Hepatic stellate cell (primary cell): ENCODE measurements at regions not wholly inside any gene's neighbourhood (a gene's known extent, or its start where the extent isn't known, plus 50 kb on each side); places are given as distances from the start of the nearest gene placed in this dataset.

Source experiments
- DNase-seq: peaks from one replicate; pipeline ENCODE4 v3.0.0; 2011; ENCODE audit warnings: low spot score

DNA sequence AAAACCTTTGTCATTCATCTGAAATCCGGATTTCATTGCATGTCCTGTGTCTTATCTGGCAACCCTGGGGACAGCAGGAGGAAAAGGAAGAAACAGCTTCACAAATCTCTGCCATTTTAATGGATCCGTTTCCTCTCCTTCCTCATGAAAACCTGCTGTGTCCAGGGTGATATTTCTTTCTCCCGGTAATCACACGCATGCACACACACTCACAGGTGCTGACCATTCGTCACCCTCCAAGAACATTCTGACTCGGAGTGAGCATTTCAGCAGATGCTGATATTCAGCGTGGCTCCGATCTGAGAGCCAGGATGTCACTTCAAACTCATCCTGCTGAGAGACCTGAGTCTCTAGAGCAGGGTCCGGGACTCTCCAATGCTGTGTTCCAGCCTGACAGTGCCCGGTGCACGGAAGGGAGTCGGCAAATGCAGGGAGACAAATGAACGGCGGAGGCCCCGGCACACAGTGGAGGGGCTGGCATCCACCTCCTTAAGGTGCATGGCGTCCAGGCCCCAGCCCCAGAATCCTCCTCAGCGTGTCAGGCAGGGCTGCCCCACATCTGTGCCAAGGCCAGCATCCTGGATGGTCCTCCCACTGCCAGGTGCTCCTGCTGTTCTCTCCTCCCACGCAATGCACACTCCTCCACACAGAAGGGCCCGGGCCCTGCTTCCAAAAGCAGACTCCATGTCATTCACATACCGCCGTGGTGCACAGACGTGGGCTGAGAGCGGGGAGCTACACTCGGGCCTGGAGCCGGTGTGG, 70.7 kb downstream of the RBFOX3 start:
- no peak for DNase-seq

DNA sequence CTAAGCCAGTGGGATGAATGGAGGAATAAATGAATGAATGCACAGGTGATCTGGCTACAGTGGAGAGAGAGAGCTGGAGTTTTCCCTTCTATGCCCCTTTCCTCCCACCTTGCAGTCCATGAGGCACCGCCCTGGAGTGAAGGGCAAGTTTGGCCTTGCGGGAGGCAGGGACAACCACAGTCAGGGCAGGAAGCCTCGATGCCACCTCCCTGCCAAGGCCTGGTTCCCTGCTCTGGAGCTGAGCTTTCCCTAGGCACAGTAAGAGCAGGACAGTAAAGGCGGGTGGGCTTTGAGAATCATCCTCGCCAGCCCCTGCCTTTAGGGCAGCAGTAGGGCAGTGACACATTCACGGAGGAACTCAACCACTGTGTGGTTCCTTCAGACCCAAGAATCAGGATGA, 72.6 kb downstream of the RBFOX3 start:
- DNase-seq: no peak

DNA sequence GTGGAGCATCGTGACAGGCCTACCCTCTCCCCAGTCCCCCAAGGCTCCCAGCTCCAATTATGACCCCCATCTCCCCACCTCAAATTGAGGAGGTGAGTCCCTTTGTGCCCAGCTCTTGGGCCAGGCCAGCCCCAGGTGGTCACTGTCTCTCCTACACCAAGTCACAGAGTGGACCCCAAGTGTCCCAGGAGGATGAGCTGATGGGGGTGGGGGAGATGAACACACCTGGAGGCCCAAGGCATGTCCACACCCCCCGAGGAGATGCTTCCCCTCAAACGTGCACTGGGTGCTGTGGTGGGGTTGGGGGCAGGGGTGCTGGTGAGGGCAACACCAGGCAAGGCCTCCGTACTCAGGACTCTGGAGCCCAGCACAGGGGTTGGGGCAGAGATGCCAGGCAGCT, 73.2 kb downstream of the RBFOX3 start:
- no peak for DNase-seq

DNA sequence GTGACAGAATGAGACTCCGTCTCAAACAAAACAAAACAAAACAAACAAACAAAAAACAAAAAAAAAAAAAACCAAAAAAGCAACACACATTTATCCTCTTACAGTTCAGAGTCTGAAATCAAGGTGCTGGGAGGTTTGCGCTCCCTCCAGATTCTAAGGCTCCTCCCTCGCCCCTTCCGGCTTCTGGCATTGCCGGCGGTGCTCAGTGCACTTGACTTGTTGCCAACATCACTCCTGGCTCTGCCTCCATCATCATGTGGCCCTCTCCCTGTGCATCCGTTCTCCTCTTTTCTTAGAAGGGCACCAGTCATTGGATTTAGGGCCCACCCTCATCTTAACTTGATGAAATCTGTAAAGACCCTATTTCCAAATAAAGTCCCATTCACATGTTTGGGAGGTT, 73.8 kb downstream of the RBFOX3 start:
- no peak for DNase-seq

DNA sequence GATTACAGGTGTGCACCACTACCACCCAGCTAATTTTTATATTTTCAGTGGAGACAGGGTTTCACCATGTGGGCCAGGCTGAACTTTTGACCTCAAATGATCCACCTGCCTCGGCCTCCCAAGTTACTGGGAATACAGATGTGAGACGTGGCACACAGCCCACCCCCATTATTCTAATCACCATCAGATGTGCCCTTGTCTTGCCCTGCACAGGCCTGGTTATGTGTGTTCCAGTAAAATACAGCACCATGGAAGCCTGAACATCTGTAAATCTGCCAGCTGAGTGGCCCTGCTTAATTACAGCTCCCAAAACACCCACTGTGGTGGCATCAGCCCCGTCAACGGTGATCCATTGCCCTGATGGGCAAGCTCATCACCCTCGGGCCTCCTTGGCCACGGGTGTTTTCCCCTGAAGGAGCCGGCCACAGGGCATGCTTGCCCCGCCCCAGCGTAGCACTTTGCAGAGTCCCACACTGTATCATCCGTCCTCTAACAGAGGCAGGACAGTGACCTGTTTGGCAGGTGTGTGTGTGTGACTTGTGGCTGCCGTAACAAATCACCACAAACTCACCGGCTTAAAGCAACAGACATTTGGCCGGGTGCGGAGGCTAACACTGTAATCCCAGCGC, 74.5 kb downstream of the RBFOX3 start:
- DNase-seq: no peak

DNA sequence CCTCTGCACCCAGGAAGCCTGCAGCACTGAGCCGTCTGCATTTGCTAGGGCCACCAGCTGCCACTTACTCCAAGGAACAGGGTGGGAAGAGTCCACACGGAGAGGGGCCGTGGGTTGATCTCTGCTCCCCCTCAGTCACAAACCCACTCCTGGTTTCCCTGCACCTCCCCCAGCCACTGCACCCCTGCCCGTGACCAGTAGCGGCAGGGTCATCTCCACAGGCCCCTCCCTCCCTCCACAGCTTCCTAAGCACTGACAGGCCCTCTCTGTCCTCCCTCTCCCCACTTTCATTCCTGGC, 75.2 kb downstream of the RBFOX3 start:
- no peak for DNase-seq

DNA sequence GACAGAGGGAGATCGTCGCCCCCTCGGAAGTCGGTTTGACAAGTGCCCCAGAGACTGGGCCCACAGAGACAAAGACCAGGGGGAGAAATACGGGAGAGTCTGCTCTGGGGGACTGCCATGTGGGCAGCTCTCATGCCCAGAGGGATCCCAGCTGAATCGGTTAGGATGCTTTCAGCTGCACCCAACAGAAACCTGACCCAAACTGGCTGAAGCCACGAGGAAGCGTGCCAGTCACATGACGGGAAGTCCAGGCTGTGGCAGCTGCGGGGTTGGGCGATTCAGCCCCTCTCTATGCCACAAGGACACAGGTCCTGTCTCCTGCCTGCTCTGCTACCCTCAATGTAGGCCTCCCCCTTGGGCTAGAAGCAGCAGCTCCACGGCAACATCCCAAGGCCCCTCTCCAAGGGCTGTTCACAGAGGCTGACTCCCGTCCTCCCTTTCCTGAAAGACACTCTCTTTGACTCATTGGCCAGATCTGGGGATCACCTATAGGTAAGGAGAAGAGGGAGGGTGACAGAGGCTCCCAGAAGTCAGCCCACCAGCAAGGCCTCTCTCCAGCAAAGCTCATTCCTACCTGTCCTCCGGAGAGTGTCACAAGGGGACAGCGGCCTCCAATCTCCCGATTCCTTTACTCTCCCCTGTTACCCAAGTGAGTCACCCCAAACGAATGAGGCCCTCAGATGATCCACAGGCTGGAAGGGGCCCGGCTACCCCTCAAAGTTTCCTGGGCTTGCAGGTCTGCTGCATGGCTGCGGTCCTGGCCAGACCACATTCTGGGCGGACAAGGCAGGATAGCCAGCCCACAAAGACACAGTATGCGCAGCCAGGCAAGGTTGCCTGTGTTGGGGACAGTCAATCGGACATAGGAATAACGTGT, 75.8 kb downstream of the RBFOX3 start:
- no peak for DNase-seq

DNA sequence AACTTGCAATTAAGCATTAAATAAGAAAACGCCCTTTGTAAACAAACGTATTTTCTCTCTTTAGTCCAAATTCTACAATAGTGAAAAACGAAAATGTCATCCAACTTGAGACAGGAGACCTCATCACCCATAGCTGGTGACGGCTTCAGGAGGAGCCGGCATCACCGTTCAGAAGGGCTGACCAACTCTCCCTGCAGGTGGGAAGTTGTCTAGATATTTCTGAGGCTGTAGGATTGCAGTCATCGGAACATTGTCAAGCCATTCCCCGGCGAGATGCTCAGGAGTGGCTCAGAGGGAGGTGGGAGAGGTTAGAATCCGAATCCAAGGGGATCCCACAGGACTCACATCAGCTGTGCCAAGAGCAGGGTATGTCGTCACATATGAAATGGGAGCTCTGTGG, 76.7 kb downstream of the RBFOX3 start:
- DNase-seq: no peak

DNA sequence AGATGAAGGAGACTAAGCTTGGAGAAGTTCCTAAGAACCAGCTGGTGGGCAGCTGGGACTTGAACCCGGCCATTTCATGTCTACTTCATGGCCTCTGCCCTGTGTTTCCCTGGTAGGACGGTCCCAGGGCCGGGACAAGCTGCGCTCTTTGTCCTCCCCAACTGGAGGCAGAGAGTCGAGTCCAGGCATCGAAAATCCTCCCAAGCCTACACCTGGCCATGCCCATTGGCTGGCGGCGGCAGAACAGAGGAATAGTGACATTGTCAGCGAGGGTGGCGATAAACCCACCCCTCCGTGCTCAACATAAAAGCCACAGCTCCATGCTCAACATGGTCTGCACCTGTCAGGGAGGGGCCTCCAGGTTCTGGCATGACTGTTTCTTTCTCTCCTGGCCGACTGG, 77.7 kb downstream of the RBFOX3 start:
- no peak for DNase-seq

DNA sequence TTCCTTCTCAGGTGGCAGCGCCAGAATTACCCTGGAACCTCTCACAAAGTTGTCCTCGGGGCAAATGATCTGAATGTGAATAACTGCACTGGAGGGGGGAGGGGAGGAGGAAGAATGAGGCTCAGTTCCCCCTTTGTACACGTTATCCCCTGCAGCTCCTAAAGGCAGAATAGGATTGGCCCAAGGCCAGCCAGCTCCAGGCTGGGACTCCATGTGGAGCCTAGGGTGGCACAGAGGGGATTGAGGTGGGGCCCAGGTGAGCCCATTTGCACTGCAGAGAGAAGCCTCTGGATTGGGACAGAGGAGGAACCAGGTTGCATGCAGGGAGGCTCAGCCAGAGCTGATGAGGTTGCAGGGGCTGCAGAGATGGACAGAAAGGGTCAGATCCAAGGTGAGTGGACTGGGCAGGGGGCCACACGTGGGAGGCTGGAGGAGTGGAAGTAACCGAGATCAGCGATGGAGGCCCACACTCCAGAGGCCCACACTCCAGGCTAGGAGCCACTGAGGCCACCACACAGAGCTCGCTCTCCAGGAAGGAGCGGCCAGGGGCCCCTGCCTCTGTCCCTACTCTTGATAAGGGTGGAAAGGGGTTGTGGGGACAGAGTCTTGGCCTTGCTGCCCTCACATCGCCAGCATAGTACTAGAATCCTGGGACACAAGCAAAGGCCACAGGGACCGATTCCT, 78.6 kb downstream of the RBFOX3 start:
- no peak for DNase-seq

DNA sequence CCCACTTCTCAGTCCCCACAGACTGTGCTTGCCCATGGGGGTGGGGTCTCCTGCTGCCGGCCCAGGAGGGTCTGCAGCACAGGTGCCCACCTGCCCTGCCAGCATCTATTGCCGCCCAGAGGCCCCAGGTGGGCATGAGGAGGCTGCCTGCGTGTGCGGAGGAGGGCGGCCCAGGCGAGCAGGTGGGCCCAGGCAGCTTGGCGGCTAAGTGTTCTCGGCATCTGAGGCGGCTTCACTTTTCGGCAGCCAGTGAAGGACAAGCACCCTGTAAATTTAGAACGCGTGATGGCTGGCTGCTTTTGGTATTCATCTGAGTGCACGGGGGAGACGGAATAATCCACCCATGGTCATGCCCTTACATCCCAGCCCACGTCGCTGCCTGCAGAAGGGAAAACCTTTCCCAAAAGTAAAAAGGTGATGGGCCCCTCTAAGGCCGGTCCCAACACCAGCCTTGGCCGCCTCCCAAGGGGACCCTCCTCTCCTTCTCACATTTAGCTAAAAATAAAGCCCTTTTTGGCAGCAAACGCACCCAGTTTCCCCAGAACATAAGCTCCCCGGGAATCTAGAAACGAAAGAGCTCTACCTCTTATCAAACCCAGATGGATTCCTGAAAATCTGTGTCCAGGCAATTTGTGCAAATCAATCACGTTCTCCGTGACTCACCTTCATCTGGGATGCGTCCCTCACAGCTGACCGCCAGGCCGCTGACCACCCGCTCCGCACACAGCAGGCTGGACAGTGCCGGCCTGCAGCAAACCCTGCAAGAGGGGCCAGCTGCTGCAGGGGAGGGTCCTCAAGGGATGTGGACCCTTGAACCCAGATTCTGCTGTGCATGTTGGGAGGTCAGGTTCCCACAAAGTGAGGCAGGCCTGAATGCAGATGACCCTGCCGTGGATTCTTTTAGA, 79.4 kb downstream of the RBFOX3 start:
- no peak for DNase-seq

DNA sequence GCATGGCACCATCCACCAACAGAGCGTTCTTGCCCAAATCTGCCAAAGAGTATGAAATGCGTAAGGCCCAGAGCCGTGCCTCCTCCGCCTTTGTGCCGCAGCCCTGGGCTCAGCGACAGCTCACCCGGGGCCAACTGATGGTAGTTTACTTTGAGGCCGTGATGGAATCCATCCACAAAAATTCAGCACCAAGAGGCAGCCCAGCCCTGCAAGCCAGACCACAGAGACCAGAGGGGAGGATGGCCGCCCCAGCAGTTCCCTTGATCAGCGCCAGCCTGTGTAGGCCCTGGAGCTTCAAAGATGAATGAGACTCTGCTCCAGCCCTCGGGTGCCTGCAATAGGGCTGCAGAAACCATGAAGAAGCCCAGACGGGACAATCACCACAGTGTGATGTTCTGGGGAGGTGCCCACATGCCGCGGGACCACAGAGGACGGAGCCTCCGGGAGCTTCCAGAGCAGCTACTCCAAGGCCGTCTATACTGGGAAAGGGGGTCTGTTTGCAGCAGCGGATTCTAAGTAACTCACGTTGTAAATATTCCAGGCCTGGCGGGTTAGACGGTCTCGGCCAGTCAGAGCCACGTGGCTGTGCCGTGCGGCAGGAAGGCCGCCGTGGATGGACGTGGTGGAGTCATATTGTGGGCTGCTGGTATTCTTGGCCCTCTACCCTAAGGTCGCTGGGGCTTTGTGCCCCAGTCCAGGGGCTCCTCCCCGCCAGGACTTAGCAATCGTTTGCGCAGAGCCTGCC, 80.3 kb downstream of the RBFOX3 start:
- no peak for DNase-seq

DNA sequence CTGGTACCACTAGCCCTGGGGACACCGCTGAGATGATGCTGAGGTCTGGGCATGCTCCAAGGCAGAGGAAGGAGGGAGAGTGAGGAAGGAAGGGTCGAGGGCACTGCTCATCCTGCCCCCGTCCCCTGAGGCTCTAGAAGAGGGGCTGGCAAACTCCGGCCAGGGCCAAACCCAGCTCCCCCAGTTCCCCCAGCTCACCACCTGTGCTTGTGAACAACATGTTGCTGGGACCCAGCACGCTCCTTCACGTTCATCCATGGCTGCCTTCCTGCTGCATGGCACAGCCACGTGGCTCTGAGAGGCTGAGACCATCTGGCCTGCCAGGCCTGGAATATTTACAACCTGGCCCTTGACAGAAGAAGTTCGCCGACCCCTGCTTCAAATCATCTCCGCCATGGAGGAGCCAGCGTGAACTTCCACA, 81.2 kb downstream of the RBFOX3 start:
- DNase-seq: no peak

DNA sequence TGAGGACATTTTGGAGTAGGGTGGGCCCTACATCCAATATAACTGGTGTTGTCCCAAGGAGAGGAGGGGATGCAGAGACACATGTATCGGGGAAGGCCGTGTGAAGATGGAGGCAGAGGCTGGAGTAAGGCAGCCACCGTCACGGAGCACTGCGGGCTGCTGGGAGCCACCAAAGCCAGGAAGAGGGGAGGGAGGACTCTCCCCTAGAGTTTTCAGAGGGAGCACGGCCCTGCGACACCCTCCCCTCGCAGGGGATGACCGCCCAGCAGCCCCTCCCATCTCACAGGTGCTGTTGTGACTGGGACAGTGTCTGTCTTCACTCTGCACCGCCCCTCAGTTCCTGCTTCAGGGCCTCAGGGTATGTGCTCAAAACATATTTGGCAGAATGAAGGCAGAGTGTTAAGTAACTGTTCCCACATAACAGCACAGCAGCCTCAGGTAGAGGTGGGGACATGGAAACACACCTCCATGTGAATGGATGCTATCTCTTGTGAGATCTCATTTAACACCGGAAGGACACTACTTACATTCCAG, 82.2 kb downstream of the RBFOX3 start:
- no peak for DNase-seq

DNA sequence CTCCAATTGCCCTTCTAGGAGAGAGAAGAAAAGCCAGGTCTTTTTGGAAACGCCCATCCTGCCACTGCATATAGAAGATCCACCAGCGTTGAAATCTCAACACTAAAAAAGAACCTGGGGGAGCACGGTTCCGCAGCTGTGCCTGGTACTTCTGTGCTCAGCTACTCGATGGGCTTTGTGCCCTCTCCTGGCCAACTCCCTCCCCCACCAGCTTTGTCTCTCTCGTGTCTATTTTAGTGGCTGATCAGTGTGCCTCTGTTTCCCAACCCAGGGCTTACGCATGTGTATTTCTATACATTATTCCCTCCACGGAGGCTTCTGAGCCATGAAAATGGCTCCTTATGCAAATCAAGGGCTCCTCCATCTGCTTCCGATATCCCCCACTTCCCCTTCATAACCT, 83.5 kb downstream of the RBFOX3 start:
- DNase-seq: no peak

DNA sequence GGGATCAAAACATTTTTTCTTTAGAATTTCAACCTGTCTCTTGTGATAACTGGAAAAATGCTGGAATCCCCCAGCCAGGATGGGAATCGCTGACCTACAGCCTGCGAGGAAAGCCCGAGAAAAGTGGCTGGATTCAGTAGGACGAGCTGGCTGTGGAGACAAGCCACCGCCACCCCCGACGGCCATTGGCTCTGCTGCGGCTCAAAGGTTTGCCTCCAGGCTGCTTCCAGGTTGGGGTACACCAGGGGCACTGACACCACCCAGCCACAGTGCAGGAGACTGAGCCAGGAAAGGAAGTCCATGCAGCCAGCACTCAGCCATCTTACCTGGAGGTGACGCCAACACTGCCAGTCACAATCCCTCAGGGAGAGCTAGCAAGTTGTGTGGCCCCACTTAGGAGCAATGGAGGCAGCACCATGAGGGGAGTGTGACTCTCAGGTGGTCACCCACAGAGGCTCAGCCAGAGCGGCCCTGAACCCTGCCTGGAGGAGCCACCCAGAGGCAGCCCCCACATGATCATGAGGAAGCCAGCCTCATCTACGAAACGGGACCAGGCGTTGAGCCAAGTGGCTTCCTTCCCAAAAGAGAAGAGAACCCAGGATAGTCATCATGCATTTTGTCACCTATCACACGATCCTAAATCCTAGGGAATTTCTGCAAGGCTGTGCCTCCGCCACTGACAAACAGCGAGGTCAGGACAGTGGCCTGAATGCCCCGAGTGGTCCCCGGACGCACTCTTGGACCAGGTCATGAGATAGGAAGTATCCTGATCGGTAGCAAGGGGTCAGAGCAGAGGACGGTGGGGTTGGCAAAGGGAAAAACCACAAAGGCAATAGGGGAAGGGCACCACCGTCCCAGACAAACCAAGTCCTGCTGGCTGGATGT, 84.8 kb downstream of the RBFOX3 start:
- no peak for DNase-seq

DNA sequence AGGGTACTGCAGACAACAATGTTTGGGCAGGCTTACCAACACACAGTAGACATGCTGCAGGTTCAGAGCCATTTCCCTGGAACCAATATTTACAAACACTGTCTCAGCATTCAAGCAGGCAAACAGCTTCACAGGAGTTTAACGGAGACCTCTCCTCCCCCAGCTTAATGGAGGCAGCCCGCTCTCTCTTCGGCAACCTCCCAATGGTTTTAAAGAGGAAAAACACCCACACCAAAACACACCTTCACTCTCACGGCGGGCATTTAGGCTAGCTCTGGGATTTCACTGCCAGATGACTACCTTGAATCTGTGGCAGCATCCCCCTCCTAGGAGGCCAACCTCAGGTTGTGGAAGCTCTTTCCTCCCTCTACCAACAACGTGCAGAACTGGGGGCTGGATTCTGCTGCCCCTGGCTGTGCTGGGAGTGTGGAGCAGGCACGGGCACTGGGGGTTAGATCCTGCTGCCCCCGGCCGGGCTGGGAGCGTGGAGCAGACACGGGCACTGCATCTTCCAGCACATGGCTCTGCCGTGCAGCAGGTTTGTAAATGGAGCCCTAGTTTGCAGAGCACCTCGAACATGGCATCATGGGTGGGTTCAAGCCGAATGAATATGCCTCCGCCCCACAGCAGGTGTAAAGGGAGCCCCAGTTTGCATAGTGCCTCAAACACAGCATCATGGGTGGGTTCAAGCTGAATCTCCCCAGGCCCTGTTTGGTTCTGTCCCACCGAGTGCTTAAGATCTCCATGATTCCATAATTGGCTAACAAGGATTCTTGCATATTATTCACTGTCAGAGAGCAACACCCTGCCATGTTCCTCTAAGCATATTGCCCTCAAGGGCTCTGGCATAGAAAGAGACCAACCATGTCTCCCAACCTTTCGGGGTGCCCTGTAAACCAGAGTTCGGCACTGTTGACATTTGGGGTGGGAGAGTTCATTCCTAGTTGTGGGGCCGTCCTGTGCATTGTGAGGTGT, 86.4 kb downstream of the RBFOX3 start:
- DNase-seq: no peak

DNA sequence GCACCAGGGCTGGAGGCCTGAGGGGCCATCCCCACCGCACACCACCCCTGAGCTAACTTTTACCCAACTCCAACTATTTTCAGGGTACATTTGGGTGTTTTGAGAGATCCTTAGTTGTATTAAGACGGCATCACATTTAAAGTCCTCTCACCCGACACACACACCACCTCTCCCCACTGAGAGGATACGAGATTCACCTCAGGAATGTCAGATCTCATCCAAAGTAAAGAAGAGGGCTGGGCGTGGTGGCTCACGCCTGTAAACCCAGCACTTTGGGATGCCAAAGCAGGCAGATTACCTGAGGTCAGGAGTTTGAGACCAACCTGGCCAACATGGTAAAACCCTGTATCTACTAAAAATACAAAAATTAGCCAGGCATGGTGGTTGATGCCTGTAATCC, 88.4 kb downstream of the RBFOX3 start:
- no peak for DNase-seq
